IMR-90 (cell line): ENCODE measurements at regions not wholly inside any gene's neighbourhood (a gene's known extent, or its start where the extent isn't known, plus 50 kb on each side); places are given as distances from the start of the nearest gene placed in this dataset.

Experiments used
- ATAC-seq: fragments of 200-7000 bp; cut with Tn5 transposase; 2 replicates; pipeline ENCODE4 v1.9.1; 2020; ENCODE audit warnings: low read depth, mild to moderate bottlenecking, moderate library complexity
- BruUV-seq: library from RNA; stranded (reverse); fragments of 400-500 nt; replicated peaks from 2 replicates; lab custom pipeline; 2021; lab: Mats Ljungman, UMichigan
- CTCF ChIA-PET: fragments of 300-600 bp; formaldehyde crosslinking; extraction: SDS; loops from one replicate; lab custom pipeline; 2021; ENCODE audit warnings: antibody characterized with exemption; lab: Yijun Ruan, JAX
- POLR2A ChIA-PET: fragments of 300-600 bp; sonication (Branson Sonifier 250); formaldehyde crosslinking; loops from one replicate; lab custom pipeline; 2022; ENCODE audit warnings: antibody characterized with exemption; ENCODE audit not compliant: unreplicated experiment; lab: Charles Lee
- DNase-seq: peaks from one replicate; pipeline ENCODE4 v3.0.0; 2013
- H2AFZ ChIP-seq: replicated peaks from 2 replicates; pipeline ENCODE3; 2013; ENCODE audit warnings: low read length, mild to moderate bottlenecking; ENCODE audit not compliant: poor library complexity
- H2AK5ac ChIP-seq: 2 replicates; pipeline ENCODE4 v1.6.1; 2013; ENCODE audit warnings: low read depth, low read length, inconsistent platforms
- H2AK9ac ChIP-seq: replicated peaks from 2 replicates; pipeline ENCODE3; 2013; ENCODE audit warnings: mild to moderate bottlenecking, low read depth, low read length, moderate library complexity; ENCODE audit not compliant: poor library complexity
- H2BK120ac ChIP-seq: 2 replicates; pipeline ENCODE4 v1.6.1; 2013; ENCODE audit warnings: low read depth, low read length, inconsistent platforms
- H2BK15ac ChIP-seq: 3 replicates; pipeline ENCODE4 v1.6.1; 2013; ENCODE audit warnings: low read depth, low read length, inconsistent platforms
- H2BK20ac ChIP-seq: 2 replicates; pipeline ENCODE4 v1.6.1; 2013; ENCODE audit warnings: low read depth, mild to moderate bottlenecking, inconsistent platforms, low read length, moderate library complexity
- H2BK5ac ChIP-seq: 2 replicates; pipeline ENCODE4 v1.6.1; 2013; ENCODE audit warnings: mild to moderate bottlenecking, low read depth, low read length, inconsistent platforms; ENCODE audit not compliant: poor library complexity, severe bottlenecking
- H3K14ac ChIP-seq: replicated peaks from 2 replicates; pipeline ENCODE4 v1.6.1; 2013; ENCODE audit warnings: low read depth, low read length, inconsistent platforms
- H3K18ac ChIP-seq: 2 replicates; pipeline ENCODE4 v1.6.1; 2013; ENCODE audit warnings: low read depth, low read length, control low read depth
- H3K23ac ChIP-seq: 2 replicates; pipeline ENCODE4 v1.6.1; 2013; ENCODE audit warnings: low read depth, low read length, inconsistent platforms
- H3K27ac ChIP-seq: 2 replicates; pipeline ENCODE4 v1.5.1; 2013; ENCODE audit warnings: mild to moderate bottlenecking, control low read depth, low read length; ENCODE audit not compliant: insufficient read depth
- H3K27me3 ChIP-seq: 2 replicates; pipeline ENCODE4 v1.6.1; 2013; ENCODE audit warnings: low read length; ENCODE audit not compliant: control insufficient read depth, insufficient read depth
- H3K36me3 ChIP-seq: 2 replicates; pipeline ENCODE4 v1.6.1; 2013; ENCODE audit warnings: low read length, mixed read lengths; ENCODE audit not compliant: control insufficient read depth, insufficient read depth
- H3K4ac ChIP-seq: 2 replicates; pipeline ENCODE4 v1.6.1; 2013; ENCODE audit warnings: low read depth, low read length, inconsistent platforms
- H3K4me1 ChIP-seq: 2 replicates; pipeline ENCODE4 v1.6.1; 2013; ENCODE audit warnings: low read length, mixed read lengths; ENCODE audit not compliant: control insufficient read depth, insufficient read depth
- H3K4me2 ChIP-seq: 2 replicates; pipeline ENCODE4 v1.6.1; 2013; ENCODE audit warnings: low read depth, mild to moderate bottlenecking, control low read depth, low read length, moderate library complexity
- H3K4me3 ChIP-seq: 2 replicates; pipeline ENCODE4 v1.5.1; 2013; ENCODE audit warnings: low read depth, mild to moderate bottlenecking, control low read depth, low read length, moderate library complexity; ENCODE audit not compliant: insufficient read depth
- H3K56ac ChIP-seq: 2 replicates; pipeline ENCODE4 v1.6.1; 2013; ENCODE audit warnings: low read length, inconsistent platforms; ENCODE audit not compliant: insufficient read depth; ENCODE audit errors: extremely low read depth
- H3K79me1 ChIP-seq, 2 experiments: 2 replicates each; pipeline ENCODE4 v1.6.1; 2013; ENCODE audit warnings: low read length in 2 of 2, inconsistent platforms in 1 of 2, low read depth in 1 of 2
- H3K9ac ChIP-seq: 2 replicates; pipeline ENCODE4 v1.6.1; 2013; ENCODE audit warnings: low read depth, low read length, control low read depth
- H3K9me1 ChIP-seq: 2 replicates; pipeline ENCODE4 v1.6.1; 2013; ENCODE audit warnings: low read length, inconsistent platforms; ENCODE audit not compliant: insufficient read depth
- H3K9me3 ChIP-seq: 2 replicates; pipeline ENCODE4 v1.6.1; 2013; ENCODE audit warnings: low read length; ENCODE audit not compliant: control insufficient read depth, insufficient read depth
- H4K20me1 ChIP-seq: 2 replicates; pipeline ENCODE4 v1.6.1; 2013; ENCODE audit warnings: low read length, inconsistent platforms; ENCODE audit not compliant: insufficient read depth
- H4K5ac ChIP-seq: 2 replicates; pipeline ENCODE4 v1.6.1; 2013; ENCODE audit warnings: mild to moderate bottlenecking, low read depth, low read length, control low read depth
- H4K8ac ChIP-seq, 2 experiments: 2 replicates each; pipeline ENCODE4 v1.6.1; 2013; ENCODE audit warnings: low read depth in 2 of 2, low read length in 2 of 2, control low read depth in 1 of 2, inconsistent platforms in 1 of 2
- H4K91ac ChIP-seq: 2 replicates; pipeline ENCODE4 v1.6.1; 2013; ENCODE audit warnings: low read depth, low read length, inconsistent platforms; ENCODE audit not compliant: insufficient read depth
- MAFK ChIP-seq: IDR thresholded peaks from 2 replicates; pipeline ENCODE4 v1.6.1; 2012; ENCODE audit warnings: low read depth, low read length, improper control_type of control experiment
- WGBS, 2 experiments: methylation state at CpG; one replicate each; pipeline versions ENCODE4 v1.1.5 to v1.1.7; 2013; ENCODE audit warnings: missing lambda C conversion rate in 2 of 2; ENCODE audit not compliant: insufficient read length in 1 of 2; ENCODE audit errors: extremely low coverage in 2 of 2; 5-methylcytosine and 5-hydroxymethylcytosine counted together
- dilution Hi-C: fragments of 300-500 bp; cut with HindIII; formaldehyde crosslinking; loops from one replicate; pipeline ENCODE4 v1.14.3; 2018; ENCODE audit warnings: low sequenced_read_pairs; ENCODE audit not compliant: unreplicated experiment
- in situ Hi-C: fragments of 300-500 bp; cut with MboI; formaldehyde crosslinking; loops from 3 replicates; pipeline ENCODE4 v1.14.3; 2019; ENCODE audit warnings: low sequenced_read_pairs, inconsistent platforms, mixed read lengths
- intact Hi-C: fragments of 100-400 bp; cut with micrococcal nuclease; formaldehyde crosslinking; loops from 2 replicates; pipeline ENCODE4 v1.10.0; 2022

GRCh38 chr1:81407000-81407821 lies 393.5 kb upstream of the ADGRL2 start:
- H2AFZ ChIP-seq, result no peak overlapping the region
- H3K18ac ChIP-seq, result no peak overlapping the region
- ChIA-PET POLR2A (no interaction called here), CTCF (interaction anchor here (0.5 to 1.2 kb wide), 2 partner anchors 14 to 32 kb away, joined by 3 read pairs; no protein-coding TSS in a partner anchor)
- no peaks in the 10 kb centered on the region for H4K20me1 ChIP-seq
- no peaks in the 10 kb centered on the region for H3K79me1 ChIP-seq
- WGBS, 2 experiments, result no CpG with 5 or more reads among the region's 5 CpGs
- no peak overlapping the region for H2BK15ac ChIP-seq
- no peak overlapping the region for H3K23ac ChIP-seq
- H3K9me3 ChIP-seq, result no peaks in the 10 kb centered on the region
- H3K27ac ChIP-seq, result no peak overlapping the region
- TF ChIP-seq MAFK, result no peak
- no peak overlapping the region for H3K9ac ChIP-seq
- no peak overlapping the region for H3K56ac ChIP-seq
- H3K4me2 ChIP-seq, result no peak overlapping the region; the same call in 1 of the 2 replicates
- no peak for ATAC-seq
- no peak overlapping the region for H2BK20ac ChIP-seq
- H4K5ac ChIP-seq, result no peak overlapping the region
- H3K14ac ChIP-seq, result no peak overlapping the region
- no peaks in the 10 kb centered on the region for H3K36me3 ChIP-seq
- no peak overlapping the region for H2BK120ac ChIP-seq
- H3K9me1 ChIP-seq, result no peaks in the 10 kb centered on the region
- no peak overlapping the region for H2AK9ac ChIP-seq
- H3K4ac ChIP-seq, result no peak overlapping the region
- no peaks in the 10 kb centered on the region for H3K27me3 ChIP-seq
- in situ Hi-C loops (no loop called here), intact Hi-C loops (no loop called here), dilution Hi-C loops (no loop called here)
- no peak overlapping the region for H4K91ac ChIP-seq
- H2AK5ac ChIP-seq, result no peak overlapping the region
- H2BK5ac ChIP-seq, result no peak overlapping the region
- no peaks in the 10 kb centered on the region for H3K4me1 ChIP-seq
- no TSS peak for BruUV-seq
- H3K4me3 ChIP-seq, result no peak overlapping the region
- DNase-seq, result no peak
- no peak overlapping the region for H4K8ac ChIP-seq
